Gastroesophageal sphincter (tissue), 3 donors: ENCODE measurements at regions not wholly inside any gene's neighbourhood (a gene's known extent, or its start where the extent isn't known, plus 50 kb on each side); places are given as distances from the start of the nearest gene placed in this dataset.

Experiments used
- POLR2A ChIP-seq, 2 donors: fragments of 450-650 bp; IDR thresholded peaks; one replicate each; pipeline ENCODE4 v1.6.1; 2017; ENCODE audit warnings: antibody characterized with exemption in 2 of 2, mild to moderate bottlenecking in 2 of 2, moderate library complexity in 1 of 2
- TF ChIP-seq, protein P1 (sequence below), 4 experiments: fragments of 200-600 bp in 2 of 4; fragments of 450-650 bp in 2 of 4; sonication (generic) in 1 of 4; IDR thresholded peaks; one replicate each; pipeline ENCODE4 v1.5.1; 2017 to 2019; ENCODE audit warnings: antibody characterized with exemption in 4 of 4, mild to moderate bottlenecking in 2 of 4, moderate library complexity in 2 of 4

DNA sequence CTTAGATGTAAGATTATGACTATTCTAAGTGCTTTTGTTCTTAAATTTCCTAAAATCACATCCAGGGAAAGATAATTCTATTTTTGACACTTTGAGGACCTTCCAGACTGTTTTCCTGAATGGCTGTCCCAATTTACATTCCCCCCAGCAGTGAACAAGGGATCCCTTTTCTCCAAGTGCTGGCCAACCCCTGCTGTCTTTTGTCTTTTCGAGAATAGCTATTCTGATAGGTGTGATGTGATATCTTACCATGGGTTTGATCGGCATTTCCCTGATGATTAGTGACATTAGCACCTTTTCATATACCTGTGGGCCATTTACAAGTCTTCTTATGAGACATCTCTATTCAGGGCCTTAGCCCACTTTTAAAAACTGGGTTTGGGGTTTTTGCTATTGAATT is 526.7 kb upstream of the FZD8 start:
- TF ChIP-seq POLR2A (IDR thresholded peaks at IDR 0.05): no peak
- TF ChIP-seq, protein P1, sequence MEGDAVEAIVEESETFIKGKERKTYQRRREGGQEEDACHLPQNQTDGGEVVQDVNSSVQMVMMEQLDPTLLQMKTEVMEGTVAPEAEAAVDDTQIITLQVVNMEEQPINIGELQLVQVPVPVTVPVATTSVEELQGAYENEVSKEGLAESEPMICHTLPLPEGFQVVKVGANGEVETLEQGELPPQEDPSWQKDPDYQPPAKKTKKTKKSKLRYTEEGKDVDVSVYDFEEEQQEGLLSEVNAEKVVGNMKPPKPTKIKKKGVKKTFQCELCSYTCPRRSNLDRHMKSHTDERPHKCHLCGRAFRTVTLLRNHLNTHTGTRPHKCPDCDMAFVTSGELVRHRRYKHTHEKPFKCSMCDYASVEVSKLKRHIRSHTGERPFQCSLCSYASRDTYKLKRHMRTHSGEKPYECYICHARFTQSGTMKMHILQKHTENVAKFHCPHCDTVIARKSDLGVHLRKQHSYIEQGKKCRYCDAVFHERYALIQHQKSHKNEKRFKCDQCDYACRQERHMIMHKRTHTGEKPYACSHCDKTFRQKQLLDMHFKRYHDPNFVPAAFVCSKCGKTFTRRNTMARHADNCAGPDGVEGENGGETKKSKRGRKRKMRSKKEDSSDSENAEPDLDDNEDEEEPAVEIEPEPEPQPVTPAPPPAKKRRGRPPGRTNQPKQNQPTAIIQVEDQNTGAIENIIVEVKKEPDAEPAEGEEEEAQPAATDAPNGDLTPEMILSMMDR (IDR thresholded peaks at IDR 0.05): no peak
